ENCODE measurements at regions not wholly inside any gene's neighbourhood (a gene's known extent, or its start where the extent isn't known, plus 50 kb on each side); places are given as distances from the start of the nearest gene placed in this dataset.

- TF ChIP-seq POLR2A (IDR thresholded peaks at IDR 0.05): no peak
- TF ChIP-seq, protein P1, sequence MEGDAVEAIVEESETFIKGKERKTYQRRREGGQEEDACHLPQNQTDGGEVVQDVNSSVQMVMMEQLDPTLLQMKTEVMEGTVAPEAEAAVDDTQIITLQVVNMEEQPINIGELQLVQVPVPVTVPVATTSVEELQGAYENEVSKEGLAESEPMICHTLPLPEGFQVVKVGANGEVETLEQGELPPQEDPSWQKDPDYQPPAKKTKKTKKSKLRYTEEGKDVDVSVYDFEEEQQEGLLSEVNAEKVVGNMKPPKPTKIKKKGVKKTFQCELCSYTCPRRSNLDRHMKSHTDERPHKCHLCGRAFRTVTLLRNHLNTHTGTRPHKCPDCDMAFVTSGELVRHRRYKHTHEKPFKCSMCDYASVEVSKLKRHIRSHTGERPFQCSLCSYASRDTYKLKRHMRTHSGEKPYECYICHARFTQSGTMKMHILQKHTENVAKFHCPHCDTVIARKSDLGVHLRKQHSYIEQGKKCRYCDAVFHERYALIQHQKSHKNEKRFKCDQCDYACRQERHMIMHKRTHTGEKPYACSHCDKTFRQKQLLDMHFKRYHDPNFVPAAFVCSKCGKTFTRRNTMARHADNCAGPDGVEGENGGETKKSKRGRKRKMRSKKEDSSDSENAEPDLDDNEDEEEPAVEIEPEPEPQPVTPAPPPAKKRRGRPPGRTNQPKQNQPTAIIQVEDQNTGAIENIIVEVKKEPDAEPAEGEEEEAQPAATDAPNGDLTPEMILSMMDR (IDR thresholded peaks at IDR 0.05): no peak
These were observed 274.9 kb downstream of the AUH start for GRCh38 chr9:91086657-91087461.

Data from transverse colon (tissue), 3 donors.